B cell (primary cell): ENCODE measurements at regions not wholly inside any gene's neighbourhood (a gene's known extent, or its start where the extent isn't known, plus 50 kb on each side); places are given as distances from the start of the nearest gene placed in this dataset.
"Not testable (repeated sequence)": the region's sequence is repeated elsewhere in the genome, so short reads cannot be mapped to it uniquely, and the experiment has no call there.

Source experiments
- ATAC-seq: fragments of 200-7000 bp; cut with Tn5 transposase; one replicate; pipeline ENCODE4 v1.10.0; 2021; ENCODE audit warnings: low read depth, mild to moderate bottlenecking, moderate number of reproducible peaks, moderate library complexity
- CTCF ChIA-PET: fragments of 350-600 bp; sonication (Branson Sonifier 250); formaldehyde crosslinking; loops from one replicate; lab custom pipeline; 2021; ENCODE audit warnings: antibody characterized with exemption, inconsistent platforms; lab: Charles Lee
- POLR2A ChIA-PET: fragments of 350-600 bp; sonication (Branson Sonifier 250); formaldehyde crosslinking; loops from one replicate; lab custom pipeline; 2021; ENCODE audit warnings: antibody characterized with exemption; lab: Charles Lee
- DNase-seq: peaks from one replicate; pipeline ENCODE4 v3.0.0; 2013
- H2AFZ ChIP-seq: 2 replicates; pipeline ENCODE4 v1.6.1; 2012; ENCODE audit warnings: mild to moderate bottlenecking, low read depth, low read length; ENCODE audit not compliant: insufficient read depth, poor library complexity, severe bottlenecking
- H3K27ac ChIP-seq, 2 donors: 1 replicate in 1 of 2; 2 replicates in 1 of 2; pipeline ENCODE4 v1.5.1; 2012 to 2013; ENCODE audit warnings: low read length in 2 of 2, mild to moderate bottlenecking in 2 of 2, moderate library complexity in 1 of 2
- H3K27me3 ChIP-seq, 4 experiments: fragments of 200-600 bp in 1 of 4; sonication (generic) in 1 of 4; replicated peaks in 1 of 4; 1 replicate in 2 of 4; 2 replicates in 2 of 4; pipeline versions ENCODE4 v1.6.1 to v1.7.0; 2013 to 2016; ENCODE audit warnings: low read length in 3 of 4, mild to moderate bottlenecking in 2 of 4, mixed read lengths in 1 of 4, moderate library complexity in 1 of 4; ENCODE audit not compliant: insufficient read depth in 4 of 4, control insufficient read depth in 3 of 4; ENCODE audit errors: control extremely low read depth in 1 of 4
- H3K36me3 ChIP-seq, 2 experiments: replicated peaks in 1 of 2; 1 replicate in 1 of 2; 2 replicates in 1 of 2; pipeline versions ENCODE4 v1.6.1 to v1.7.1; 2013; ENCODE audit warnings: low read length in 1 of 2; ENCODE audit not compliant: insufficient read depth in 2 of 2, control insufficient read depth in 1 of 2; ENCODE audit errors: control extremely low read depth in 1 of 2, extremely low read depth in 1 of 2
- H3K4me1 ChIP-seq, 2 donors: fragments of 200-600 bp in 1 of 2; sonication (generic) in 1 of 2; 1 replicate in 1 of 2; 2 replicates in 1 of 2; pipeline versions ENCODE4 v1.5.1 to v1.6.1; 2013 to 2017; ENCODE audit warnings: low read length in 2 of 2; ENCODE audit not compliant: control insufficient read depth in 2 of 2, insufficient read depth in 2 of 2
- H3K4me2 ChIP-seq: replicated peaks from 2 replicates; pipeline ENCODE3; 2012; ENCODE audit warnings: mild to moderate bottlenecking, low read depth, low read length; ENCODE audit not compliant: poor library complexity, severe bottlenecking
- H3K4me3 ChIP-seq, 5 experiments: fragments of 200-600 bp in 1 of 5; sonication (generic) in 1 of 5; 1 replicate in 3 of 5; 2 replicates in 2 of 5; pipeline versions ENCODE4 v1.5.1 to v1.7.0; 2011 to 2016; ENCODE audit warnings: low read length in 4 of 5, mild to moderate bottlenecking in 4 of 5, low read depth in 2 of 5, control low read depth in 1 of 5, moderate library complexity in 1 of 5; ENCODE audit not compliant: insufficient read depth in 1 of 5; ENCODE audit errors: control extremely low read depth in 1 of 5, extremely low read depth in 1 of 5
- H3K79me2 ChIP-seq: fragments of 200-600 bp; sonication (generic); one replicate; pipeline ENCODE4 v1.6.0; 2016; ENCODE audit warnings: low read length; ENCODE audit not compliant: control insufficient read depth, insufficient read depth
- H3K9ac ChIP-seq: fragments of 200-600 bp; sonication (generic); 2 replicates; pipeline ENCODE4 v1.6.1; 2017; ENCODE audit warnings: mild to moderate bottlenecking, low read length, moderate library complexity
- H3K9me3 ChIP-seq, 3 donors: one replicate each; pipeline versions ENCODE4 v1.6.1 to v1.7.1; 2013; ENCODE audit warnings: low read length in 2 of 3; ENCODE audit not compliant: control insufficient read depth in 2 of 3, insufficient read depth in 1 of 3; ENCODE audit errors: control extremely low read depth in 1 of 3
- H4K20me1 ChIP-seq: 2 replicates; pipeline ENCODE4 v1.6.0; 2012; ENCODE audit warnings: mild to moderate bottlenecking, low read length; ENCODE audit not compliant: insufficient read depth, control insufficient read depth, poor library complexity, severe bottlenecking
- H3K27ac Mint-ChIP-seq: one replicate; pipeline ENCODE4 v1.8.0; 2021; ENCODE audit warnings: mixed read lengths
- H3K27me3 Mint-ChIP-seq: one replicate; pipeline ENCODE4 v1.8.0; 2021; ENCODE audit warnings: mixed read lengths
- H3K4me1 Mint-ChIP-seq: one replicate; pipeline ENCODE4 v1.8.0; 2021; ENCODE audit warnings: mixed read lengths
- H3K4me3 Mint-ChIP-seq: one replicate; pipeline ENCODE4 v1.8.0; 2021; ENCODE audit warnings: mixed read lengths
- H3K9me3 Mint-ChIP-seq: one replicate; pipeline ENCODE4 v1.8.0; 2022; ENCODE audit warnings: mixed read lengths; ENCODE audit not compliant: insufficient read depth
- WGBS: methylation state at CpG from one replicate; pipeline ENCODE4 v1.1.5; 2013; ENCODE audit warnings: missing lambda C conversion rate; ENCODE audit not compliant: insufficient coverage; 5-methylcytosine and 5-hydroxymethylcytosine counted together
- intact Hi-C: fragments of 100-400 bp; cut with micrococcal nuclease; formaldehyde crosslinking; loops from one replicate; pipeline ENCODE4 v1.10.0; 2022

DNA sequence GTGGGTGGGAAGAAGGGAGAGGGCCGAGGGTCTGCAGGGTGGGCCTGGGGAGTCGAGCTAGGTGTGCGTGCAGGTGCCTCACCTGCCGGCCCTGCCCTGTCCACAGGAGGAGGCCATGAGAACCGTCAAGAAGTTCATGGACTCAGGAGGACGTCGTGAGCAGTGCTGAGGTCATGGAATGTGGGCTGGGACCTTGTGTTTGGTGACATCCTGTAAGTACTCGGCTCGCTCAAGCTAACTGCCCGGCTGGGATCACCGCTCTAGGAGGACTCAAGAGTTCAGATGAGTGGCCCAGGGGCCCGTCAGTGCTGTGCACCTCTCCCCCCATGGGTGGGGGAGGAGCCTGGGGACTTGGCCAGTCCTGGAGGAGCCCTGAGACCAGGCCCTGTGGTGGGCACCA lies 4444.0 kb upstream of the TPTE start:
- H3K4me3 Mint-ChIP-seq, H3K9ac ChIP-seq, H4K20me1 ChIP-seq, POLR2A ChIA-PET, ATAC-seq, H3K27ac ChIP-seq, CTCF ChIA-PET, H3K4me1 ChIP-seq, intact Hi-C loops, H3K27me3 Mint-ChIP-seq, H3K36me3 ChIP-seq, H2AFZ ChIP-seq, H3K9me3 ChIP-seq, H3K4me1 Mint-ChIP-seq, H3K9me3 Mint-ChIP-seq, H3K27me3 ChIP-seq, DNase-seq, H3K4me3 ChIP-seq, H3K79me2 ChIP-seq, H3K4me2 ChIP-seq, H3K27ac Mint-ChIP-seq: not testable (repeated sequence)
- WGBS = no CpG with 5 or more reads among the region's 12 CpGs

DNA sequence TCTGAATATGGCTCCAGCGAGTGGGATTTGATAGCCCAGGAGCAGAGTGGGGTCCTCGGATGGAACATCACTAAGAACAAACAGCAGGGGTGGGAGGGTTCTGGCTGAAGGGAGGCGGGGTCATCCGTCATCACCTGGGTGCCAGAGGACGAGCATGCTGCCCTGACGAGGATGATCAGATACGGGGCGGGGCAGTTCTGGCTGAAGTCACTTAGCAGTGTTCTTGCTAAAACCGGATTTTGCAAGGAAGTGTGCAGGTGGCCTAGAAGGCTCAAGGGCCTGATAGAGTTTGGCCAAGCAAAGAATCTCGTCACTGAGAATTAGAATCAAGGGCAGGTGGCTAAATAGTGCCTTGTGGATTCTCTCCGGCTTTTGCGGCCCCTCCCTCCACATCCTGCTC lies 4442.5 kb upstream of the TPTE start:
- H3K9me3 ChIP-seq, intact Hi-C loops, CTCF ChIA-PET, H3K27ac Mint-ChIP-seq, H3K4me1 ChIP-seq, H3K79me2 ChIP-seq, H2AFZ ChIP-seq, ATAC-seq, H3K27ac ChIP-seq, H3K4me3 ChIP-seq, H4K20me1 ChIP-seq, H3K27me3 ChIP-seq, POLR2A ChIA-PET, H3K27me3 Mint-ChIP-seq, H3K4me2 ChIP-seq, H3K9ac ChIP-seq, H3K4me1 Mint-ChIP-seq, DNase-seq, H3K4me3 Mint-ChIP-seq, H3K9me3 Mint-ChIP-seq, H3K36me3 ChIP-seq: not testable (repeated sequence)
- no CpG with 5 or more reads among the region's 12 CpGs for WGBS

DNA sequence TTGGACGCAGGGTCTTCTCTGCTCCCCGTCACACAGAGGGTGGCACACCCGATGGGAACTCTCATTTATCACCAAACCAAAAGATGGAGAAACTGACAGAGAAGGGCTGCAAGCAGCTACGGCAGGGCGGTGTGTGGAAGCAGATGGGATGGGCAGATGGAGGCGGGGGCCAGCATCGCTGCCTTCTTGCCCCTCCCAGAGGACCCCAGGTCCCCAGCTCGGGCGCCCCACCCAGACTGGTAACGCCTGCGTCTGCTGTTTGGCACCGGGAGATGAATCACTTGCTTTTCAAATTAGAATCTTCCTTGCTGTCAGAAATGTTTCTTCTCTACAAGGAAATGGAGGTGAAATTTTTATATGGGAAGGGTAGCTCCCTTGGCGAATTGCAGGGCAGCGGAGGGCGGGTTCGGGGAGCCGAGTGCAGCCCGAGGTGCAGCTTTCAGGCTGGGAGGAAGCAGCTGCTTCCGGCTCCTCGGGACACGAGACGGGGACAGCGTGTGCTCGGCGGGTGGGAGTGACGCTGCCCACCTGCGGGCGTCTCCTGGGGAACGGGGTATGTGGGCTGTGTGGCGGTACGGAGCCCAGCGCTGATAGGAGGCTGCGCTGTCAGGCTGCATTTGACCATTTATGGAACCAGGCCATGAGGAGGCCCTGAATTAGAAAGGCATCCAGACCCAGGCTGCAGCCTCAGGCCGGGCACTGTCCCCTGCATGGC lies 4440.3 kb upstream of the TPTE start:
- H3K4me3 Mint-ChIP-seq, H3K9me3 ChIP-seq, DNase-seq, intact Hi-C loops, H3K79me2 ChIP-seq, CTCF ChIA-PET, H2AFZ ChIP-seq, H3K27me3 ChIP-seq, H4K20me1 ChIP-seq, H3K27me3 Mint-ChIP-seq, POLR2A ChIA-PET, H3K4me1 ChIP-seq, H3K4me2 ChIP-seq, H3K9me3 Mint-ChIP-seq, H3K27ac Mint-ChIP-seq, H3K27ac ChIP-seq, H3K4me3 ChIP-seq, H3K36me3 ChIP-seq, H3K4me1 Mint-ChIP-seq, H3K9ac ChIP-seq: not testable (repeated sequence)
- ATAC-seq = peak; percentile 73
- no CpG with 5 or more reads among the region's 34 CpGs for WGBS

DNA sequence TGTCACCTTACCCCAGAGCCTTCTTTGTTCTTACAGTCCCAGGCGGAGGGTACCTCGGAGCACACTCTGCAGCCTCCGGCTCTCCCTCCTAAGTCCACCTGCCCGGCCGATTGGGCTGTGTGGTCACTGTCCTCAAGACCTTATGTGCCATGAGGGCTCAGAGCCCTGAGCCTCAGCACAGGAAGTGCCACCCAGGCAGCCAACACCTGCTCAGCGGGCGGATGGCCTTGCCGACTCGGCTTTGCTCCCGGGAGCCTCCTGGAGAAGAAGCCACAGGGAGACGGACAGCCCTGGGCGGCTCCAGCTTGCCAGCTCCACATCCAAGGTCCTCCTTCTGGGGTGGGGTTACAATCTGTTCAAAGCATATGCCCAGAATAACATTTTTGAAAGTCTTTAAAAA lies 4439.2 kb upstream of the TPTE start:
- H3K27ac ChIP-seq, H3K4me1 Mint-ChIP-seq, H3K9ac ChIP-seq, CTCF ChIA-PET, H3K4me1 ChIP-seq, H3K9me3 ChIP-seq, H3K27me3 ChIP-seq, ATAC-seq, H3K9me3 Mint-ChIP-seq, H3K36me3 ChIP-seq, intact Hi-C loops, POLR2A ChIA-PET, H3K4me2 ChIP-seq, H4K20me1 ChIP-seq, H3K4me3 Mint-ChIP-seq, DNase-seq, H3K4me3 ChIP-seq, H2AFZ ChIP-seq, H3K79me2 ChIP-seq, H3K27me3 Mint-ChIP-seq, H3K27ac Mint-ChIP-seq: not testable (repeated sequence)
- no CpG with 5 or more reads among the region's 12 CpGs for WGBS
